ENCODE measurements at regions not wholly inside any gene's neighbourhood (a gene's known extent, or its start where the extent isn't known, plus 50 kb on each side); places are given as distances from the start of the nearest gene placed in this dataset.

GRCh38 chr13:109669956-109670355 is 116.4 kb downstream of the IRS2 start:
- intact Hi-C loops (cut with DNase I; ENCODE audit: low total_unique reads), result no loop called here

DNA sequence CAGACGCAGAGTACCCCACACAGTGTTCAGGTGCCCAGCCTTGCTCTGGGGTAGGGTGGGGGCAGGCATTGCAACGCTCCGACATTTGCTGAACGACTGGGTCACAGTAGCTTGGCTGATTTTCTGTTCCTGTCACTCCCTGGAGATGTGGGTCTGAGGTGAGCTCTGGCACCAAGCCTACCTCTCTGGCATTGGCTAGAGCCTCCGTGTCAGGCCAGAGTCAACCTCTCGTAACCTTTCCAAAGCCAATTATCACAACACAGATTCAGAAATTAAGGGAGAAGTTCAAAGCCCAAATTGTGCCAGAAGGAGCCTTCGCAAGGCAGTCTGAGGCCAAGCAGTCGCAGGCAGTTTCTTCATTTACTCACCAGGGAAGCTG is 117.2 kb downstream of the IRS2 start:
- TF ChIP-seq CTCF (IDR thresholded peaks at IDR 0.05 in 4 of 5, conservative IDR thresholded peaks at IDR 0.05 in 1 of 5), result no peak
- no peak overlapping the region for H3K27ac ChIP-seq
- H3K36me3 ChIP-seq, result no peaks in the 10 kb centered on the region
- in situ Hi-C loops (cut with MboI; ENCODE audit: low sequenced_read_pairs in 4 of 4) (no loop called here), intact Hi-C loops (cut with DNase I; ENCODE audit: low total_unique reads) (no loop called here)
- peaks cover 0 to 5% (median 4%) of the 10 kb centered on the region in 3 donors for H3K27me3 ChIP-seq
- no peak overlapping the region for H3K4me3 ChIP-seq
- DNase-seq (no peak), ATAC-seq (no peak)
- no peaks in the 10 kb centered on the region for H3K4me1 ChIP-seq
- no peaks in the 10 kb centered on the region for H3K9me3 ChIP-seq

More at GRCh38 chr13:109669956-109670355, 116.4 kb downstream of the IRS2 start:
- Histone ChIP-seq H3K27me3 (peaks cover 0 to 5% (median 4%) of the 10 kb centered on the region in 3 donors), H3K4me1 (no peaks in the 10 kb centered on the region), H3K4me3 (no peak overlapping the region), H3K36me3 (no peaks in the 10 kb centered on the region), H3K27ac (no peak overlapping the region), H3K9me3 (no peaks in the 10 kb centered on the region)
- in situ Hi-C loops (cut with MboI; ENCODE audit: low sequenced_read_pairs in 4 of 4), result no loop called here
- DNase-seq (no peak), ATAC-seq (no peak)
- TF ChIP-seq POLR2A (IDR thresholded peaks at IDR 0.05) (no peak), CTCF (IDR thresholded peaks at IDR 0.05 in 4 of 5, conservative IDR thresholded peaks at IDR 0.05 in 1 of 5) (no peak)

- Histone ChIP-seq H3K27me3 (peaks cover 0 to 5% (median 4%) of the 10 kb centered on the region in 3 donors), H3K4me1 (no peaks in the 10 kb centered on the region), H3K4me3 (no peak overlapping the region), H3K27ac (no peak overlapping the region), H3K36me3 (no peaks in the 10 kb centered on the region), H3K9me3 (no peaks in the 10 kb centered on the region)
- in situ Hi-C loops (cut with MboI; ENCODE audit: low sequenced_read_pairs in 4 of 4), result no loop called here
- intact Hi-C loops (cut with DNase I; ENCODE audit: low total_unique reads), result no loop called here
- ATAC-seq, result no peak
- no peak for DNase-seq
- TF ChIP-seq CTCF (IDR thresholded peaks at IDR 0.05 in 4 of 5, conservative IDR thresholded peaks at IDR 0.05 in 1 of 5) (no peak), POLR2A (IDR thresholded peaks at IDR 0.05) (no peak)
These were observed 117.8 kb downstream of the IRS2 start for GRCh38 chr13:109668433-109669233.

DNA sequence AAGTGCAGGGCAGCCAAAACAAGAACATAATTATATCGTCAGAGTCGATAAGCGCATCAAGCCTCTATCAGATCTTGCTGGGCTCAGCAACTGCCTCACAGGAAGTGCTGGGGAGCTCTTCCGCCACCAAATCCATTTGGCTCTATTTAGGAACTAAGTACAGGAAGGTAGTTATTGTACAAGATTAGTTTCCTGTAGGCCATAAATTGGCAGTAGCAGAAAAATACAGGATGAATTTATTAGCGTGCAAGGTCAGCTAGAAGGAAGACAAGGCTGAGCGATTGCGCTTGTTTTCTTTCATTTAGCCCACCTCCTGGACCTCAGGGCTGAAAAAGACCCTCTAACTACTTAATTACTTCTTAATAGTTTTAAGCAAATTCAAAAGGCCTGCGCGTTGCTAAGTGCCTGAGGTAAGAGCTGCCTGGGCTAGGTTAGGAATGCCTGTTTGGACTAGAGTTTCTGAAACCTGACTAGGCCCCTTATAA is 118.5 kb downstream of the IRS2 start:
- Histone ChIP-seq H3K9me3 (no peaks in the 10 kb centered on the region), H3K36me3 (no peaks in the 10 kb centered on the region), H3K4me1 (no peaks in the 10 kb centered on the region), H3K4me3 (no peak overlapping the region), H3K27ac (no peak overlapping the region), H3K27me3 (peaks cover 0 to 5% (median 4%) of the 10 kb centered on the region in 3 donors)
- DNase-seq (no peak), ATAC-seq (no peak)
- TF ChIP-seq CTCF (IDR thresholded peaks at IDR 0.05 in 4 of 5, conservative IDR thresholded peaks at IDR 0.05 in 1 of 5), result no peak
- TF ChIP-seq POLR2A (IDR thresholded peaks at IDR 0.05), result no peak
- intact Hi-C loops (cut with DNase I; ENCODE audit: low total_unique reads) (no loop called here), in situ Hi-C loops (cut with MboI; ENCODE audit: low sequenced_read_pairs in 4 of 4) (no loop called here)

All from gastrocnemius medialis (tissue), 4 donors.